GM10266 (cell line): ENCODE measurements at regions not wholly inside any gene's neighbourhood (a gene's known extent, or its start where the extent isn't known, plus 50 kb on each side); places are given as distances from the start of the nearest gene placed in this dataset.

Experiments
- DNase-seq: peaks from one replicate; pipeline ENCODE4 v3.0.0; 2012; ENCODE audit errors: extremely low spot score
- CTCF ChIP-seq: IDR thresholded peaks from 2 replicates; pipeline ENCODE4 v1.5.1; 2012; ENCODE audit warnings: mild to moderate bottlenecking, low read depth; ENCODE audit not compliant: control insufficient read depth, insufficient read depth; ENCODE audit errors: missing control alignments

- DNase-seq: no peak
- TF ChIP-seq CTCF: no peak
Measured at GRCh38 chr1:194538453-194538852, 1352.0 kb upstream of the B3GALT2 start.

DNA sequence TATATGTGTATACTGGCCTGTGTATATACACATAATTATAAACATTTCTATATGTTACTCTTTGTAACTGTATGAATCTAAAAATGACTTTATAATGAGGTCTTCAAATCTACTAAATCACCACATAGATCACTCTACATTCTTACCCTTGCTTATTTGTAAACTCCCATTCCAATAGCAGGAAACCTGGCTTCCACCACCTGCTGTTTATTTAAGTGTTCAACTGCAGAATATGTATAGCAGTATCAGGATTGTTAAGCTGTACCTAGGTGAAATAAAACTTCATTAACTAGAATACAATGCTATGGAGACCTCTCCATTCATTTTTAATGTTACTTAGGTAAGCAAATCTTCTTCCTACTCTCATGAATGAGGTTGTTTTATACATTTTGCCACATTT, 1351.1 kb upstream of the B3GALT2 start:
- no peak for DNase-seq
- no peak for TF ChIP-seq CTCF

GRCh38 chr1:194535369-194535768, 1349.0 kb upstream of the B3GALT2 start:
- no peak for TF ChIP-seq CTCF
- DNase-seq: no peak

DNA sequence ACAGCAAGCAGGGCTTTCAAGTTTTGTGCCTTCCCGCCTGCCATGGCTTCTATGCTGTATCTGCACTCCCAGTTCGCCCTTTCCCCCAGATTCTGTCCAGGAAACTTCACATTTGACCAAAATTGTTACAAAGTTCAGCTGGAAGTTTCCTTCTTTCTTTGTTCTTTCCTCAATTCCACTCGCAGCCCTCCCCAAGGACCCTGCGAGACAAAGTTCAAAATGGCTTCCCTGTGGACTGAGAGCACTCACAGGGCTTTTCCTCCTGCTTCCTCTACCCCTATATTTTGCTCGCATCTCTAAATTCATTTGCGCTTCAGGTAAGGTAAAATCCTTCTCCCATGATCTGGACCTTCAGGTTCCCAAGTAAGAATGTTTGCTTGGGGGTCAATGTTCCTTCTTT, 1348.4 kb upstream of the B3GALT2 start:
- no peak for DNase-seq

DNA sequence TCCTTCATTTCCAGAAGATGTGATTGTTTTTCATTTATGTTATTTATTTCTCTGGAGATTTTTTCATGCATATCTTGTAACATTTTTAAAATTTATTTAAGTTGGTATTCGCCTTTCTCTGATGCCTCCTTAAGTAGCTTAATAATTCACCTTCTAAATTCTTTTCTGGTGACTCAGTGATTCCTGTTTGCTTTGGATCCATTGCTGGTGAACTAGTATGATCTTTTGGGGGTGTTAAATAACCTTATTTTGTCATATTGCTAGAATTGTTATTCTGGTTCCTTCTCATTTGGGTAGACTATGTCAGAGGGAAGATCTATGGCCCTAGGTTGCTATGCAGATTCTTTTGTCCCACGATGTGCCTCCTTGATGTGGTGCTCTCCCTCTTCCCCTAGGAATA, 1347.2 kb upstream of the B3GALT2 start:
- TF ChIP-seq CTCF: no peak
- DNase-seq: no peak

More for the DNA sequence above, 1348.4 kb upstream of the B3GALT2 start:
- no peak for TF ChIP-seq CTCF

DNA sequence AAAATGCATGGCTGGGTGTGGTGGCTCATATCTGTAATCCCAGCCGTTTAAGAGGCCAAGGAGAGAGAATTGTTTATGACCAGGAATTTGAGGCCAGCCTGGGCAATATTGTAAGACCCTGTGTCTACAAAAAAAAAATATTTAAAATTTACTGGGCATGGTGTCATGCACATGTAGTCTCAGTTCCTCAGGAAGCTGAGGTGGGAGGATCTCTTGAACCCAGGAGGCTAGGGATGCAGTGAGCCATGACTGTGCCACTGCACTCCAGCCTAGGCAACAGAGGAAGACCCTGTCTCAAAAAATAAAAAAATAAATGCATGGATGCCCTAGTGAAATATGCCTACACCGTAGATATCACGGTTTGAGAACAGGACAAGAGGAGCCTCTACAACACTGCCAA, 1331.2 kb upstream of the B3GALT2 start:
- no peak for DNase-seq
- TF ChIP-seq CTCF: no peak

DNA sequence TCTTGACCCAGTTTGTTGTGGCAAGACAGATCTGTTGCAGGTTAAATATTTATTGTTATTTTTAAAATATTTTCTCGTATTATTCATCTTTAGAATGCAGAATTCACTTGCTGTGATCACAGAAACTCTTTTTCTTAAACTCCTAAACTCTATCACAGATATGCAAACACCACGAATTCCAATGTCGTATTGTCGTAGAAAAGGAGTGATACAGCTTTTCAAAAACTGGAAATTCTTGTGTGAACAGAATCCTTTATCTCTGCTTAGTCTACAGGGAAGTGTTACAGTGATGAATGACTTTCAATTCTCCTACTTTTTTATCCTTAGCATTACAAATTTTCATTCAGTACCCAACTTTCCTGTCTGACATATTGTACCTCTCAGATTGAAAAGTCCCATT, 1329.5 kb upstream of the B3GALT2 start:
- DNase-seq: no peak
- TF ChIP-seq CTCF: no peak
